ENCODE measurements at regions not wholly inside any gene's neighbourhood (a gene's known extent, or its start where the extent isn't known, plus 50 kb on each side); places are given as distances from the start of the nearest gene placed in this dataset.
"Not testable (repeated sequence)": the region's sequence is repeated elsewhere in the genome, so short reads cannot be mapped to it uniquely, and the experiment has no call there.

DNA sequence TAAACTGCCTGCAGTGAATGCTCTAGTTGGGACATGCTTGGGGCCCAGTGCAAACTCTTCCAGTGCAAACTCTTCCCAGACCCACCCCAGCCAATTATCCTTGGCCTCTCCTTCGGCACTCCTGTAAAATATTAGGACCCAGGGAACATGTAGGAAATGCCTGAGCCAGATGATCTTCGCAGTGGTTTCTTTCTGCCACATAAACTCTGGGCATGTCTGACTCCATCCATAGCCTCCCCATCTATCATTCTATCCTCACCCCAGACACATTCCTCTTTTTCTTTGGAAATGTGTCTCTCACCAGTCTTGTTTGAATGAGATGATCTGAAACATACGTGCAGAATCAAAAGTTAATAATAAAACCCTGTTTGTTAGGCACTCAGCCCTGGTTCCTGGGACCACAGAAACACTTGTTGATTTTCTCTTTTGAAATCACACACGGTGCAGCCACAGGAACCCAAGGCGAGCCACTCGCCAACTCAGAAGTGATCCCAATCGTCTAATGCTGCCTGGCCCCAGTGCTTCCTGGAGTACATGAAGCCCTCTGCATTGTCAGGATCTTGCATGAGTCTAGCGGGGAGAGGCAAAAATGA, 108.9 kb upstream of the CST7 start:
- no peak for ATAC-seq

DNA sequence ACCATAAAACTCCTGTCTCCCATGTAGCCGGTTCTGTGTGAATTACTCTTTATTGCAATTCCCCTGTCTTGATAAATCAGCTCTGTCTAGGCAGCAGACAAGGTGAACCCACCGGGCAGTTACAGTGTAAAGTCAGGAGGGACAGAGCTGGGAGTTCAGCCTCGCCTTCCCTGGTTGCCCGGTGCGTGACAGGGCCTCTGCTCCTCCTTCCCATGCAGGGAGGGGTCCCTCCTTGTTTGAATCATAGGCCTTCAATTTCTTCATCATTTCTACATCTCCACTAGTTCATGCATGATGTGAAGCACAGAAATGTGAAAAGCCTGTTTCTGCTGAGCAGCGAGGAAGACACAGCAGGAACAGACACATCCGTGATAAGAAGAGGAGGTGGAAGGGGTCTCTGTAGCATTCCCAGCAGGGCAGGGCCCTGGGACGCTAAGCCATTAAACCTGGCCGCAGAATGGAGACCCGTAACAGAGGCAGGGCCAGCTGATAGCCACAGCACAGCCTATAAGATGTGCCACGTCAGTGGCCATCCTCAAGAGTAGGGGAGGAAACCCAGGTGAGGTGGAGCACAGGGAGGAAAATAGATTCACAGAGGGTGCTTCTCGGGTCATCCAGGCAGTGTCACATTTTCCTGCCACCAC, 106.7 kb upstream of the CST7 start:
- ATAC-seq, result peak in 1 of 2 donors; percentile 24

DNA sequence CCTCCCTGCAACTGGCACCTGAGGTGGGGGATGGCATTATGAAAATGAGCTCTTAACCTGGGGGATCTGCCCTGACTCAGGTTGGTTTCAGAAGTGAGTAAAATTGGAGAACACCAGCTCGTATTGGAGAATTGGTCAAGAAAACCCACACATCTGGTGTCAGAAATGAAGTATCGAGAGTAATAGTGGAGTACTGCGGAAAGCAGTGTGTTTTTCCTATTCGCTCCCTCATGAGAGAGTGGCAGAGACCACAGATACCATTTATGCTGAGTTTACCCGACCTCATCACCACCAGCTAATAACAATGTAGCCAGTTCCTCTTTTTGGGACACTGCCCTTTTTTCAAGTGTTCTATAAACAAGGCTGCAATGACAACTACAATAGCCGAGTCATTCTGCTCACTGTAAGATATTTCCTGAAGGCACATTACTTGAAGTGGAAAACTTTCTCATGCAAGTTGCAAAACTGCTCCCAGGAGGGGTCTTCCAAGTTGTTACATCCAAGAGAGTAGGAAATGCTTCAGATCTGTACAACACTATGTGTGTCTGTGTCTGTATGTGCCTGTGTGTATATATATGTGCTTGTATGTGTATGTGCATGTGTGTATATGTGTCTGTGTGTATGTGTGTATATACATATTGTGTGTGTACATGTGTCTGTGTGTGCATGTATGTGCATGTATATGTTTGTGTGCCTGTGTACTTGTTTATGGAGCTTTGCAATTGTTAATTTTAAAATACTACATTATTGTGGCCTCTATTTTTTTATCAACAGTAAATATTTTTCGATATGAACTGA, 106.0 kb upstream of the CST7 start:
- ATAC-seq, result peak; percentile 35 to 65

DNA sequence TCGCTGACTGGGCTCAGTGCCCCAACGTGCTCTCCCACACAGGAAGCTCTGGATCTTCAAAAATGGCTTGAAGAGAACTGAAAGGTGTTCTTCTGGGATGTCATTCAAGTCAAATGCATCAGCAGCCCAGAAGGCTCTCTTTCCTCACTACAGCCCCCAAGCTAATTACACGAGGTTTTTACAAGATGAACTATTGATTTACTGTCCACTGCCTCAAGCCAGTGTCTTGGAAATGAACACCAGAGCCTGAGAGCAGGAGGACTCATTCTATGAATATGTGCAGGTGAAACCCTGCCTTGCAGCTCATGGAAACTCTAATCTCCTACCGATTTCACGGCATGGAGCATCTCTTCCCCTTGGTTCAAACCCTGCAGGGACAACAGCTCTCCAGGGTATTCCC, 98.9 kb upstream of the CST7 start:
- ATAC-seq, result no peak

DNA sequence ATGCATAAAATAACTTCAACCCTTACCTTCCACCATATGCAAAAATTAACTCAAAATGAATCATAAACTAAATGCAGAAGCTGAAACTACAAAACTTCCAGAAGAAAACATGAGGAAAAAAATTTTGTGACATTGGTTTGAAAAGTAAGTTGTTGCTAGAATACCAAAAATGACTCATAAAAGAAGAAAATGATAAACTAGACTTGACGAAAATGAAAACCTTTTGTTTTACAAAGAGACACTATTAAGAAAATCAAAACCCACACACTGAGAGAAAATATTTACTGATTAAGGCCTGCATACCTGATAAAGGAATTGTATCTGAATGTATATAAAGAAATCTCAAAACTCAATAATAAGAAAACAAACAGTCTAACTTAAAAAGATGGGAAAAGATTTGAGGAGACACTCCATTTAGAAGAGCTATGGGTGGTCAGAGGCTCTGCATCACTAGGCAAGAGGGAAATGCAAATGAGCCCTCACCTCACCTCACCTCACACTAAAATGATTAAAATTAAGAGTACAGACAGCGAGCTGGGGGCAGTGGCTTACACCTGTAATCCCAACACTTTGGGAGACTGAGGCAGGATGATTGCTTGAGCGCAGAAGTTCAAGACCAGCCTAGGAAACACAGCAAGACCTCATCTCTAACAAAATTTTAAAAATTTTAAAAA, 97.6 kb upstream of the CST7 start:
- no peak for ATAC-seq

DNA sequence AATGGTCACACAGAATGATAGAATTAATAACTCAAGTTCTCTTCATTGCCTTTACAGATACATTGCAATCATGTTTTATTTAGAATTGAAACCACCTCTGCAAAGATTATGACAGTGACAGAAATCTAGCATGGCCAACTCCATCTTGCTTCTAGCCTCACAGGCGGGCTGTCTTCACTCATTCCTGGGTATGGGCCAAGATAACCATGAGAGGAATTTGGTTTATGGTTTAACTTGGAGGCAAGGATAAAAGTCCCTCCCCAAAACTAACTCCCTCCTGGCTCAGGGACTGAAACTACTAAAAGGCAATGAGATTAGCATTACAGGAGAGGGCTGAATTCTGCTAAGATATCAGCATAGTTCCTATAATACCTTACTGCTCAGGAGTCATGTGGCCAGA, 95.2 kb upstream of the CST7 start:
- no peak for ATAC-seq

DNA sequence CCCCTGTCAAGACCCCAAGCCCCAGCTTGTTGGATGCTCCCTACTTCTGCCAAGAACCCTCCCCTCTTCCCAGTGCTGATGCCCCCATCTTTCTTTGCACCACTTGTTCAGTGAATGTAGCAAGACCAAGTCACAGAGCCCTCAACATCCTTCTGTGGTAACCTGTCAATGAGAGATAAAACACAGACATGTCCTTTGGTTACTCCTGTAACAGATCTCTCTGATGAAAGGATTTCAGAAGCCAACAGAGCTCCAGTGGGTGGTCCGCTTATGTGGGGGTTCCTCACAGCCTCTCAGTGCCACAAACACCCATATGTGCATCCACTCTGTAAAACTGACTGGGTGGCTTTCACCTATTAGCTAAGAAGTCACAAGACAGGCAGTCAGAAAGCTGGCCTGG, 93.2 kb upstream of the CST7 start:
- no peak for ATAC-seq

DNA sequence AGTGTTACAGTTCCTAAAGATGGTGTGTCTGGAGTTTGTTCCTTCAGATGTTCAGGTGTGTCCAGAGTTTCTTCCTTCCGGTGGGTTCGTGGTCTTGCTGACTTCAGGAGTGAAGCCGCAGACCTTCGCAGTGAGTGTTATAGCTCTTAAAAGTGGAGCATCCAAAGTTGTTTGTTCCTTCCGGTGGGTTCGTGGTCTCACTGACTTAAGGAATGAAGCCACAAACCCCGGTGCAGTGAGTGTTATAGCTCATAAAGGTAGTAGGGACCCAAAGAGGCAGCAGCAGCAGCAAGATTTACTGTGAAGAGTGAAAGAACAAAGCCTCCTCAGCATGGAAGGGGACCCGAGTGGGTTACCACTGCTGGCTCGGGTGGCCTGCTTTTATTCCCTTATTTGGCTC, 90.6 kb upstream of the CST7 start:
- ATAC-seq, result not testable (repeated sequence)

DNA sequence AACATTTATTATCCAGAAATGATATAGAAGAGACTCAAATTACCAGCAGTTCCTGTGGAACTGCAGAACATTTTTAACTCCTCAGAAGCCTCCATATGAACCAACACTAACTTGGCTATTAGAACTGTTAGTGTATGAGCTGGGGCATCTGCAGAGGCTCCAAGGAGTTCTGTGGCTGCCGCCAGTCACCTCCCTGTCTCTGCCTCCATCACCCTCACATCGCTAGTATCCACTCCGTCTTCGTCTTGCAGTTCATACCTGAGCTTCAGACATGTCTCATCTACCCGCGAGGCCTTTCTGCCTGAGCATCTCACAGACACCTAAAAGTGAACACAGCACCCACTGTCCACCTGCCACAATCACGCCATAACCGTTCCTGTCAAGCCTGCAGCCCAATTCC, 89.5 kb upstream of the CST7 start:
- no peak for ATAC-seq

DNA sequence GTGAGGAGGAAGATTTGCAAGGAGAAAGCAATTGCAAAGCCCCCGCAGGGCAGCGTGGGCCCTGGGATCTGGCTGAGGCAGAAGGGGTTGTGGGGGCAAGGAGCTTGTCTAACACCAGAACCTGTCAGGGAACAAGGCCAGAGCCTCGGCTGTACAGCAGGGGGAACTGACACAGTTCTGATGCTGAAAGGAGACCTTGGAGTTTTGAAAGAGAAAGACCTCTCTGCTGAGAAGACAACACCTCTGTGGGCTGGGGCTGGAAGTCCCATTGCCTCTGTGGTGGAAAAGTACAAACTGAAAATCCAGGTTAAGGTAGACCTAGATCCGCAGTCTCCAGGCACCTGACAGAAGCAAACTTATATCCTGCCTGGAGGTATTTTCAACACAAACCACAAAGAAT, 86.9 kb upstream of the CST7 start:
- no peak for ATAC-seq

DNA sequence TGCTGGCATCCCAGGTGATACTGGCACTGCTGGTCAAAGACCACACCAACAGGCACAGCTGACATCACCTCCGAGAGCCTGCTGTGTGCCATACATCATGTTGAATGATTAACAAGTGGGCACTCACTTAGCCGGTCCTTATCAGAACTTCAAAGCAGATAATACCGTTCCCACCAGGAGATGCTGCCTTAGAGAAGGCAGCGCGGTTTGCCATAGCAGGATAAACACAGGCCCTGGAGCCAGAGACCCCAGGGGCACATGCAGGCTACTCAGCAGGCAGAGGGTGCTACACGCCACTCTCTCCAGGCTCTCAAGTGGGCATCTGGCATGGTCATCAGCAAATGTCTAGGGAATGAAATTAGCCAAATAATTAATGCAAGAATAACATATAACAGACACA, 86.5 kb upstream of the CST7 start:
- no peak for ATAC-seq

DNA sequence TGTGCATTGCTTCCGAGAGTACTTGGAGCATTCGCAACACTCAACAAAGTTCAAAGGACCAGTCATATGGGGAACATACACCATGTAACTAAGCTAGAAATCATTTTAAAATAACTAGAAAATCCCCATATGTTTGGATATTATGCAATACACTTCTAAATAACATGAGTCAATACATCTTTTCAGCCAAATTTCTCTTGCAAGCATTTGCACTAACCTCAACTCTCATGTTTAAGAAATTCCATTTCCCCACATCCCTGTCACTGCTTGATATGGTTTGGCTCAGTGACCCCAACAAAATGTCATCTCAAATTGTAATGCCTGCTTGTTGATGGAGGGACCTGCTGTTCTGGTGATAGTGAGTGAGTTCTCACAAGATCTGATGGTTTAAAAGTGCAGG, 85.7 kb upstream of the CST7 start:
- no peak for ATAC-seq

DNA sequence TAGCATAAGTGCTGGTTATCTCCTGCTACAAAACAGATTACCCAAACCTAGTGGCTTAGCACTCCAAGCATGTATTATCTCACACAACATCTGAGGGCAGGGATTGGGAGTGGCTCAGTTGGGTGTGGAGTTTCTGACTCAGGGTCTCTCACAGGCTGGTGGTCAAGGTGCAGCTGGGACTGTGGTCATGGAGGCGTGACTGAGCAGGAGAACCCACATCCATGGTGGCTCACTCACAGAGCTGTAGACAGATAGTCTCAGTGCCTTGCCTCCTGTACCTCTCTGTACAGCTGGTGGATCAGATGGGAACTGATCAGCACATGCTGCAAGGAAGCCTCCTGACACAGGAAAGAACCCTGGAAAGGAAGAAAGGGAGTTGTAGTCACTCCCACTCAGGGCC, 83.1 kb upstream of the CST7 start:
- no peak for ATAC-seq

DNA sequence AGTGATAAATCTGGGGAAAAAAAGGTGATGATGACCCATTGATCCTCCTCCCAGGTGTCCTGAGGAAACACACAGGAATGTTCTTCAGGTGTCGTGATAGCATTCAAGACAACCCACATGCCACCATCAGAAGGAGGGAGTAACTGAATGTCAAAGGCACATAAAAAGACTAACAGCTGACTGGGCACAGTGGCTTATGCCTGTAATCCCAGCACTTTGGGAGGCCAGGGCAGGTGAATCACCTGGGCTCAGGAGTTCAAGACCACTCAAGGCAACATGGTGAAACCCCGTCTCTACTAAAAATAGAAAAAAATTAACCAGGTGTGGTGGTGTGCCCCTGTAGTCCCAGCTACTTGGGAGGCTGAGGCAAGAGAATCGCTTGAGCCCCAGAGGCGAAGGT, 82.3 kb upstream of the CST7 start:
- no peak for ATAC-seq

DNA sequence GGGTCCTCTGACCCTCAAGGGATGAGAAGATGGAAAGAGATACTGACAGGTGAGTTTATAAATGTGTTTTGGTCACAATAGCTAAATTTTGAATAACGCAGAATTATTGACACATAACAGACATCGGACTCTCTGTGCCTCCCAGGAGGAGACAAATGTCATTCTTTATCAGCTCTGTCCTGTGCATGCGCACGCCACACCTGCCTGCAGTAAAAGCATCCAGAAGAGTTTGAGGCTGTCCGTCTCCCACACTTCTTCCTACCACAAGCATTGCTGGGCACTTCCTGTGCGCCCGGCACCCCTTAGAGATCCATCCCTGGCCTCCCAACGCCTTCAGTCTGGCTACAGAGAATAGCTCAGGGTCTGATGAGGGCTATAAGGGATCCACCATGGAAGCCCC, 81.5 kb upstream of the CST7 start:
- ATAC-seq, result no peak

DNA sequence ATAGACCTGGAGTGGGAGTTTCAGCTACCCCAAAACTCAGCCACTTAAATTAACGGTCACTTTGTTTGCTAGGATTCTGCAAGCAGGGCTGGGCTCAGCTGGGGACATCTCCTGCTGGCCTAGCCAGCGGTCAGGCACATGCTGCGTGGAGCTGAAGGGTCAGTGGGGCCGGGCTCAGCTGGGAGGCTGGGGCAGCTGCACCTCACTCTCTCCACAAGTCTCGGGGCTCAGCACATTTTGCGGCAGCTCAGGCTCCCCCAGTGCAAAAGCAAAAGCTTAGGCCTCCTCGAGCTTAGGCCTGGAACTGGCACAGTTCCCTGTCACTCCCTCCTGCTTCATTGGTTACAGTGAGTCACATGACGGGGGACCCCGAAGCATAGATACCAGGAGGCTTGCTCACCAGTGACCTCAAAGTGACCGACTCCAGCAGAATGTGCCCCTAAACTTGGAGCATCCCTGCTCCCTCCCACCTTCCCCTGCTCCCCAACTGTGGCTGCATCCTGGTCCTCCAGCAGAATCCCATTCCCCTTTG, 80.6 kb upstream of the CST7 start:
- ATAC-seq, result no peak

DNA sequence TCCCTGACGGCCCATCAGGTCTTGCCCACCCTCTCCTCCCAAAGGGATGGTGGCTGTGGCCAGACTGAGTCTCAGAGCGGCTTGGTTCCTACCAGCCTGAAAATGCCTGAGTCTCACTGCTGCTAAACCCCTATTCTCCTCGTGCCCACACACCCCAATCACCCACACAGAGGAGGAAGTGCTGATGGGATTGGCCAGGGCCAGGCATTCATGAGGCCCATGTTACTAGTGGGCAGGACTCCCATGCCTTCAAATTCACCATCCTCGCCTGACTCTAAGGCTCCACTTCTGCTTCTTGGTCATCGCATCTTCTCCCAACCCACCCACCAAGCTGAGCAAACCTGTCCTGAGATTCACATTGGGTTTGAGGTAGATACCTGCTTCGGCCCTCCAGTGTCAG, 80.1 kb upstream of the CST7 start:
- no peak for ATAC-seq

DNA sequence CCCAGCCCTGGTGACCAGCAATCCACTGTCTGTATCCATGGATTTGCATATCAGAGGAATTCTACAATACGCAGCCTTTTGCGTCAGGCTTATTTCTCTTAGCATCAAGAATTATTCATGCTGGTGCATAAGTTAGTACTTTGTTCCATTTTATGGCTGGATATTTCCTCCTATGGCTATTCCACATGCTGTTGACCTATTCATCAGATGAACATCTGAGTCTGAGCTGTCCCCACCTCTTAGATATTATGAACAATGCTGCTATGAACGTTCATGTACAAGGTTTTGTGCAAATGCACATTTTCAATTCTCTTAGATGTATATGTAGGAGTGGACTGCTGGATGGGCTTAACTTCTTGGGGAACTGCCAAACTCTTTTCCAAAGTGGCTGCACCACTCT, 79.0 kb upstream of the CST7 start:
- ATAC-seq, result no peak

DNA sequence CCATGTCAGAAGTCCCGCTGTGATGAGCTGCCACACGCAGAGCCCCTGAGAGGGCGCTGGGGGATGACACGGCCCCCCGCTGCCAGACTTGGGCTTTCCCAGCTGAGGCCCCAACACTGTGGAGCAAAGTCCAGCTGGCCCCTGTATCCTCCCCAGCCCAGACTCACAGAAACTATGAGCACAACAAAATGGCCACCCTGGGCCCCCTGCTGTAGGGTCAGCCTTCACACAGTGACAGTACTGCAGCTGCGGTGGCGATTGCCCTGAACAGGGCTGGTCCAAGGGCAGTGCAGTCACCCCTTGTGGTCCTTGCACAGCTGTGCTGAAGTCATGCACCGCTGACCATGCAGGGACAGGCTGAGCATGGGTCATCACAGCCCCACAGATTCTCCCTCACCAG, 78.2 kb upstream of the CST7 start:
- no peak for ATAC-seq

DNA sequence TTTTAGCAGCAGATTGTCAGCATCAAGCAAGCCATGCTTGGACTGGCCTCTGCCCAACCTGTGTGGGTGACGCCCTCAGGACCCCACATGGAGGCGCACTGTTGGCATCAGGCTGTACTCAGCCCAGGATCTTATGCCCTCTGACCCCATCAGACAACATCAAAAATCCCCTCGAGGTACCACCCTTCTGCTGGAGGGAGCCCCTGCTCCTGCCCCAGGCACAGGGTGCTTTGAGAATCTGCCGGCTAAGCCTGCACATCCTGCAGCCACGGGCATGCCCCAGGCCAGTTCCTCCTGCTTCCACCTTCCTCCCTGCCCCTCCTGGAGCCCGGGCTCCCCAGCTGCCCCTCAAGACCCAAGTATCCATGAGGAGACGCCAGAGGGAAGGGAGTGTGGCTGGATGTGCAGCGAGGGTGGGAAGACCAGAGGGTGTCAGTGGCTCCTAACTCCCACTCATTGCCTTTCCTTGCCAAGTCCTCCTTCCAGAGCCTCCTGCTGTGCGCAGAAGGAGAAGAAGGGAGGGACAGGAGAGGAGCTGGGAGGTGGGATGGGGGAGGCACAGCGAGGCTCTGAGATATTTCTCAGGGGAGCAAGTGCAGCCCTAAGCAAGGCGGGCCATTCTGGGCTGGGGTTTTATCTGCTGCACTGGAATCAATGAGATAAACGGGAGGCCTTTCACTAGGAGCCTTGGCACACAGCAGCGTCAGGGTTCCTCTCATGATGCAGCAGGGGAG, 77.4 kb upstream of the CST7 start:
- ATAC-seq, result no peak

DNA sequence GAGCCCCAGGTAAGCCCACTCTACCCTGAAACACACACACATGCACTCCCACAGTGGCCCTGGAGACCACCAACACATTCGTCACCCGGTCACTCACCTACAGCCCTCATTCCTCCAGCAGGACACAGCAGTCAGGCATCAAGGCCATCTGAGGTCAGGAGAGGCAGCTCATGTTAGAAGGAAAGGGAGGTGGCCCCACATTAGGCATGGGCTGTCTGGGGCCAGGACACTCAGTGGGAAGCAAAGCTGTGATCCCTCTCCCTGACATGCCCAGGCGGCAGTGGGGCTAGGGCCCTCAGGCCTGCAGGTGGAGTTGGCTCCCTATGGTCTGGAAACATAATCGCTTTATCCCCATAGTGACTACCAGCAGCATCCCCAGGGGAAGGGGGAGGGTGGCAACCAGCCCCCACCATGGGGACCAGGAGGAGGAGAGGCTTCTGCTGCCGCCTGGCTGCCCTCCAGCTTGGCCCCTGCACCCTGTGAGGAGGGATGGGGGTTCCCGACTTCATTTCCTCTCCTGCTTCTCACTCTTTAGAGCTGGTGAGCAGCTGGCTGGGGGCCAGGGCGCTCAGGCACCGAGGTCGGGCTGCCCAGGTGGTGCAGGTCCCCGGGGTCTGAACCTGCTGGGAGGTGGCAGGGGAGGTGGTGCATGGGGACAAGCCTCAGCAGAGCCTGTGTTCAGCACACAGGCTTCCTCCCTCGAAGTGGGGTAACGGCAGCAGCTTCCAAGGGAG, 76.6 kb upstream of the CST7 start:
- ATAC-seq, result no peak

DNA sequence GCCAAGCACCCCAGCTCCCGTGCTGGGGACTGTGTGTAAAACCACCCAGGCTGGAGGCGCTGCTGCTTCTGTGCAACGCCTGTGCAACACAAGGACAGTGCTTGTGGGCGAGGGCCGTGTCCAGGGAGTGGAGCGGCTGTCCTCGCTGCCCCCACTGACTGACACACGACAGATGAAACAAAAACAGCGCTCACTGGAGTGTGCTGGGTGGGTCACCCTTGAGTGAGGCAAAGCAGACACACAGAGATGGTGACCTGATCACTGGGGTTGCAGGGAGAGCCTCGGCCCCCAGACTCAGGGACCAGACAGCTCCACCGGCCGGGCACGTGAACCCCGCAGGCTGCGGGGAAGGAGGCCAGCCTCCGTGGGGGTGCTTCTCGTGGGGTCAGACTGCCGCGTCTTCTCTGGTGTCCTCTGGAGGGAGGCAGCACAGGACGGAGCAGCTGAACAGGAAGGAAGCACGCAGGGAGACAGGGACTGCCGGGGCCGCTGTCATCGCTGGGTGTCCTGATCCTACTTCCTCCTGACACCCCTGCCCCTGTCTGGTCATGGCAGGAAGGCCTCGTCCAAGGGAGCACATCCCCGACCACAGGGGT, 75.9 kb upstream of the CST7 start:
- ATAC-seq, result no peak
